ENCODE measurements at regions not wholly inside any gene's neighbourhood (a gene's known extent, or its start where the extent isn't known, plus 50 kb on each side); places are given as distances from the start of the nearest gene placed in this dataset.
"Not testable (repeated sequence)": the region's sequence is repeated elsewhere in the genome, so short reads cannot be mapped to it uniquely, and the experiment has no call there.

DNA sequence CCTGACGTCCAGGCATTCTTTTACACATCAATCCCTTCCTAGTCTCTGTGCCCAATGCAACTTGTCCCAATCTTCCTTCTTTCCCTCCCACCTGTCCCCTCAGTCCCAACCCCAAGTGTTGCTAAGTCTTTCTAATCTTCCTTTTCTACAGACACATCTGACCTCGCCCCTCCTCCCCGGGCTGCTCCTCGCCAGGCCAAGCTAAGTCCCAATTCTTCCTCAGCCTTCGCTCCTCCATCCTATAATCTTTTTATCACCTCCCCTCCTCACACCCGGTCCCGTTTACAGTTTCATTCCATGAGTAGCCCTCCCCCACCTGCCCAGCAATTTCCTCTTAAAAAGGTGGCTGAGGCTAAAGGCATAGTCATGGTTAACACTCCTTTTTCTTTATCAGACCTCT, 413.3 kb upstream of the ST8SIA4 start:
- not testable (repeated sequence) for DNase-seq

DNA sequence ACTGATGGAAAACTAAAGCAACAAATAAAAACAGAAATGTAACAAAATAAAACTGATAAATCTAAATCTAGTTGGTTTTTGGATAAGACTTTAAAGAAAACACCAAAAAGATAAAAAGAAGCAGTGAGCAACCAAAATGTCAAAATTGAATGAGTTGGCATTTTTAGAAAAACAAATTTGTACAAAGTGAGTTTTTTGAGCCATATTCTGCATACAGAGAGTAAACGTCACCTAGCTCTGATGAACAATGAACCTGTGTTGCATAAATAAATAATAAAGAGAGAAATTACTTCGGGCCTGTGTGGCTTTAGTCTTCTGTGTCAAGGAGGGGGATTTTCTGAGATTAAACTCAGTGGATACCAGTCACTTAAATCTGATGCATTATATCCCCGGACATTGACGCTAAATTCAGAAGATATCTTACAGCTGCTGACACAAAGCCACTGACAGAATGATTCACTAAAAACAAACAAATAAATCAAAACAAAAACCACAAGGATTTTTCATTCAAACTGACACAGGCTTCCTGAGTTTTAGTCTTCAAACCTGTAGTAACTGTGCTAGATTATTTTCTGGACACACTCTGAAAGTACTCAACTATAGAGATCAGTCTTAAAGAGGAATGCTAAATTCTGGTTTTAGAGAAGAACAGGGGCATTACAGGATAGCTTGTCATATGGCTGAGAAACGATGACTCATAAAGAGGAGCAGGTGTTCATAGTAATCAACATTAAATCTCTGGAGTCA, 403.5 kb upstream of the ST8SIA4 start:
- no peak for DNase-seq

DNA sequence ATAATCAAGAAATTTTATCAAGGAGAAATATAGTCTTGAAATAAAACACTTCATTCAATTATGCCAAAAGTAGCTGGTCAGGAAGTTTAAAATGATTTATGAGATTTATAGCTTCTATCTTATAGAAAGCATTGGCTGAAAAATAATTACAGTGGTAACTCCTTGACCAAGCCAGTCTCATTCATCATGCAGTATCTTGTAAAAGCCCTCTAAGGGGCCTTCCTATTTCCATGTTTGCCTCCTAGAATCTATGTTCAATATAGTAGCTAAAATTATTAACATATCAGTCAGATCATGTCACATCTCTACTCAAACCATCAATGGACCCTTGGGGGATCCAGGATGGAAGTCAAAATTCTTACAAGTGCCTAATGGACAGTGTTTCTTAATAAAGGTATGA, 393.4 kb upstream of the ST8SIA4 start:
- no peak for DNase-seq

DNA sequence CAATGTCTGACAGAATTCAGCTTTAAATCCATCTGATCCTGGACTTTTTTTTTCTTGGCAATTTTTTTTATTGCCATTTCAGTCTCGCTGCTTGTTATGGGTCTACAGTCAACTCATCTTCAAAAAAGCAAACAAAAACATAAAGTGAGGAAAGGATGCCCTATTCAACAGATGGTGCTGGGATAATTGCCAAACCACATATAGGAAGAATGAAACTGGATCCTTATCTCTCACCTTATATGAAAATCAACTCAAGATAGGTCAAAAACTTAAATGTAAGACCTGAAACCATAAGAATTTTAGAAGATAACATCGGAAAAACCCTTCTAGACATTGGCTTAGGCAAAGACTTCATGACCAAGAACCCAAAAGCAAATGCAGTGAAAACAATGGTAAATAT, 389.1 kb upstream of the ST8SIA4 start:
- no peak for DNase-seq

DNA sequence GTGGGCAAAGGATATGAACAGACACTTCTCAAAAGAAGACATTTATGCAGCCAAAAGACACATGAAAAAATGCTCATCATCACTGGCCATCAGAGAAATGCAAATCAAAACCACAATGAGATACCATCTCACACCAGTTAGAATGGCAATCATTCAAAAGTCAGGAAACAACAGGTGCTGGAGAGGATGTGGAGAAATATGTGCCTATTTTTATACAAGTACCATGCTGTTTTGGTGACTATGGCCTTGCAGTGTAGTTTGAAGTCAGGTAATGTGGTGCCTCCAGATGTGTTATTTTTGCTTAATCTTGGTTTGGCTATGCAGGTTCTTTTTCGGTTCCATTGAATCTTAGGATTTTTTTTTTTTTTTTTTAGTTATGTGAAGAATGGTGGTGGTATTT, 387.7 kb upstream of the ST8SIA4 start:
- DNase-seq = not testable (repeated sequence)

DNA sequence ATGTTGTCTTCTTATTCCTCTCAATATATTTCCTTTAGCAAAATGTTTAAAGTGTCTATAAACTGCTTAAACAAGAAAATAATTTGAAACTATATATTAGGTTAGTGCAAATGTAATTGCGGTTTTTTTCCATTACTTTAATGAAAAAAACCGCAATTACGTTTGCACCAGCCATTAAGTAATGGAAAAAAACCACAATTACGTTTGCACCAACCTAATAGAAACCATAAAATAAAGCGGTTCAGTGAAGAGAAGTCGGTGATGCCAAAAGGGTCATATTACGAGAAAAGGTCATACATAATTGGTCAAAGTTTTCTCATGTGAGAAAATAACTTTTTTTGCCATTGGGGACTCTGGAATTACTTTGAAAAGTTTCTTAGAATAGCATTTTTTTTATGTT, 385.6 kb upstream of the ST8SIA4 start:
- no peak for DNase-seq

DNA sequence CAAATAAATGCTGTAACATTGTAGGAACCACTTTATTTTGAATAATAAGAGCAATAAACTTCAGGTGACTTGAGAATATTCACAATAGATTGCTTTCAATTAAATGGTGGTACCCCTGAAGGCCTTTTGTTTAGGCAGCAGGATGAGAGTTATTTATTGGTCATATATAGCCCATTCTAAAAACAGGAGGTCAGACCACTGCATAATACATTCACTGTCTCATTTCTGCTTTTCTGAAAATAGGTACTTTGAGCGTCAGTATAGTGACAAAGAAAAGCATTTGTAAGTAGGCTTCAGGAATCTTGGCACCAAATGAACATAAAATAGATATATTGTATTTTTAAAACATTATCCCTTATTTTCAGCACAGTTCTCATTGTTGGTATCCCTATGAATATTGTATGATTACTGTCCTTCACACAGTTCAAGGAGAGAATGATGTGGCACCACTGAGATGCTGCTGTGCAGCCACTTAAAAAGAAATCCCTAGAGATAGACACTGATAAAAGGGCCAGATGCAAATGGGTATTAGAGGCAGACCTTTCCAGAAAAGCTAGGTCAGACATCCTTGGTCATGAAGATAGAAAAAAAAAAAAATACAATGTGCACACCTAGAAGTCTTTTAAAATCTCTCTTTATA, 381.8 kb upstream of the ST8SIA4 start:
- no peak for DNase-seq

DNA sequence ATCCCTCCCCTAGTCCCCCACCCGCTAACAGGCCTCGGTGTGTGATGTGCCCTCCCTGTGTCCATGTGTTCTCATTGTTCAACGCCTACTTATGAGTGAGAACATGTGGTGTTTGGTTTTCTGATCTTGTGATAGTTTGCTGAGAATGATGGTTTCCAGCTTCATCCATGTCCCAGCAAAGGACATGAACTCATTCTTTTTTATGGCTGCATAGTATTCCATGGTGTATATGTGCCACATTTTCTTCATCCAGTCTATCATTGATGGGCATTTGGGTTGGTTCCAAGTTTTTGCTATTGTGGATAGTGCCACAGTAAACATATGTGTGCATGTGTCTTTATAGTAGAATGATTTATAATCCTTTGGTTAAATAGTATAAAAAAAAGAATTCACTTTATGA, 380.9 kb upstream of the ST8SIA4 start:
- DNase-seq = not testable (repeated sequence)

DNA sequence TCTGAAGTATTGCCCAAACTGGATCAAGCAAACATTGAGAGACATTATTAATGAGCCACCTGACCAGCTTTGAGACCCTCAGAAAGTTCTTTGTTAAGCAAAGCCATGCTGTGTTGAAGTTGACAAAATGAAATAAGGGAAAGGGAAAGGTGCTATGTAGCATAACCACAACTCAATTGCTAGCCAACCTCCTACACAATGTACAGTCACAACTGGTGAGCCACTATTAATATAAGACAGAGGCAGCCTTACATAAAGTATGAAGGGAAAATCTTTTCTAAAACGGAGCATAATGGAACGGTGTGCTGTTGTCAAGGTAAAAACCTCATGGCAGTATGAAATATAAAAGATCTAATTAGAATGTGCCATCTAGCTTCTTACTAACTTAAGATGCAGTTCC, 375.8 kb upstream of the ST8SIA4 start:
- no peak for DNase-seq

DNA sequence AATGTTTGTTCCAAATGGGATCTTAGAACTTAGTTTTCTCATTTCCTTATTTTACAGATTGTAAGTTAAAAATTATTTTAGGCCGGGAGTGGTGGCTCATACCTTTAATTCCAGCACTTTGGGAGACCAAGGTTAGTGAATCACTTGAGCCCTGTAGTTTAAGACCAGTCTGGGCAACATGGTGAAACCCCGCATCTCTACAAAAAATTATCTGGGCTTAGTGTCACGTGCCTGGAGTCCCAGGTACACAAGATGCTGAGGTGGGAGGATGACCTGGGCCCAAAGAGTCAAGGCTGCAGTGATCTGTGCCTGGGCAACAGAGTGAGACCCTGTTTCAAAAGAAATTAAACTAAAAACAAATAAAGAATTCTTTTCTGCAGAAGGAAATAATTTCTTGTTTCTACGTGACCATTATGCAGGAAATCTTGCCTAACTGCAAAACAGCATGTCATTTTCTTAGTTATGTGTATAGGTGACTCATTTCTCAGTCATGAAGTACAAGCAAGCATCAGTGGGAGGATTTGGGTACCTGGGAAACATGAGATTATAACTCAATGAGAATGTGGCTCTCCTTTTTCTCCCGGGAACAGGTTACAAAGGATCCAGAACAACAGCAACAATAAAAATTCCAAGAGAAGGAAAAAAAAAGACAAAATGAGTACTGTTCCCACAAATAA, 375.1 kb upstream of the ST8SIA4 start:
- DNase-seq = no peak

DNA sequence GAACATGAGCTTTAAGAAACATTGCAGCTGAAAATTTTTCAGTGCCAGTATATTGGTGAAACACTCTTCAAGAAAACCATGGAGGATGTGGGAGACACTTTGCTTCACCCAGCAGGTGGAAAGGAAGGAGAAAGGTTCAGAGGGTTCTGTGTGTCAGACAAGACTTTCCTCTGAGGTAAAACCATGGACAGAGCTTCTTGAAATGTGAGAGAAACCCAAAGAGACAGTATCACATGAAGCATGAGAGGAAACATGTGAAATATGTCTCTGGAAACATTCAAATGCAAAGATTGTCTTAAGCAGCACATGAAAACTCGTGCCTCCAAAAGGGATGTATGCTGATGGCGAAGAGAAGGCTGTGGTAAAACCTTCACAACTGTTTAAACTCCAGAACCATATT, 368.9 kb upstream of the ST8SIA4 start:
- no peak for DNase-seq

DNA sequence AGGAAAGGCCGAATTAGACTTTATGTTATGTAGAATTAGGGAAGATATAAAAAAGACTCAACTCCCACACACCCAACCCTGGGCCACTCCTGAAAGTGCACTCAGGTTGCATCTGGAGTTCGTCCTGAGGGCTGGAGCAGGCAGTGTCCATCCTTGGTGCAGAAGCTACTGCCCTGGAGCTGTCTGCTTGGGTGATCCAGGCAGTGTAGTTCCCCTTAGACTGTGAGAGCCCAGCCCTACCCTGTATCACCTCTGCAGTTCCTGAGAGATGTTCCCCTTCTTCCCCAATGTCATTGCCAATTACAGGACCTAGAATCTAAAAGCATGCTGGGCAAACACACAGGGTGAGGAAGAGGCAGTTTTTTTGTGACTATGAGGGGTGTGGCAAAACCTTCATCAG, 368.3 kb upstream of the ST8SIA4 start:
- no peak for DNase-seq

DNA sequence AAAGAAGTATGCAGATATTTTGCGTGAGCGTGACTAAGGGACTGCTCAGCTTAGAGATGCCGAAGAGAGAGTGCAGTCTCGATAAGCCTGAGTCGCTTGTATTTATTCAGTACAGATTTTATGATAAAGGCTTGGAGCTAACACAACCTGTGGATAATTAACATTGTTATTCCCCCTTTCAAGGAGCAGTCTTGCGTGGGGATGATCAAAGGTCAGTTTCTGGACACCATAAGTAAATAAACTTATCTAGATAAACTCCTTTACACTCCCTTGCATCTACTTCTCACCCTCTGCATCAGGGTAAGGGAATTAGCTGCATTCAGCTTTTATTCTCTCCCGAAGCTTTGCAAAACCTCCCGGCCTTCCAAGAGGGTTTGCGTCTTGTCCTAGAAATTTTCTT, 357.8 kb upstream of the ST8SIA4 start:
- no peak for DNase-seq

DNA sequence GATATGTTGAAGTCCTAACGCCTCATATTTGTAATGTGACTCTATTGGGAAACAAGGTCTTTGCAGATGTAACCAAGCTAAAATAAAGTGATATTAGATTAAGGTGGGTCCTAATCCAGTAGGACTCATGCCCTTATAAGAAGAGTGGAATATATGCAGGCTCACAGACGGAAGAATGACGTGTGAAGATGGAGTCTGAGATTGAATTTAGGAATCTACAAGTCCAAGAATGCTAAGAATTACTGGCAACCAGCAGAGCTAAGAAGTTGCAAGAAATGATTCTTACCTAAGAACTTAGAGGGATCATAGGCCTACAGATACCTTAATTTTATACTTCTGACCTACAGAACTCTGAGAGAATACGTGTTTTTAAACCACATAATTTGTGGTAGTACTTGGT, 350.0 kb upstream of the ST8SIA4 start:
- no peak for DNase-seq

DNA sequence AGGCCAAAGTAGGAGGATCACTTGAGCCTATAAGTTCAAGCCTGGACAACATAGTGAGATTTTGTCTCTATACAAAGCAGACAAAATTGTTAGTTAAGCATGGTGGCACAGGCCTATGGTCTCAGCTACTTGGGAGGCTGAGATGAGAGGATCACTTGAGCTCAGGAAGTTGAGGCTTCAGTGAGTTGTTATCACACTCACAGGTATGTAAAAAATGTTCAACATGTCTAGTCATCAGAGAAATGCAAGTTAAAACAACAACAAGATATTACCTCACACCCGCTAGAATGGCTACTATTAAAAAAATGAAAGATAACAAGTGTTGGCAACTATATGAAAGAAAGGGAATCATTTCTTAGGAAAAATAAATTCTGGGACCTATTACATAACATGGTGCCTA, 341.5 kb upstream of the ST8SIA4 start:
- no peak for DNase-seq

DNA sequence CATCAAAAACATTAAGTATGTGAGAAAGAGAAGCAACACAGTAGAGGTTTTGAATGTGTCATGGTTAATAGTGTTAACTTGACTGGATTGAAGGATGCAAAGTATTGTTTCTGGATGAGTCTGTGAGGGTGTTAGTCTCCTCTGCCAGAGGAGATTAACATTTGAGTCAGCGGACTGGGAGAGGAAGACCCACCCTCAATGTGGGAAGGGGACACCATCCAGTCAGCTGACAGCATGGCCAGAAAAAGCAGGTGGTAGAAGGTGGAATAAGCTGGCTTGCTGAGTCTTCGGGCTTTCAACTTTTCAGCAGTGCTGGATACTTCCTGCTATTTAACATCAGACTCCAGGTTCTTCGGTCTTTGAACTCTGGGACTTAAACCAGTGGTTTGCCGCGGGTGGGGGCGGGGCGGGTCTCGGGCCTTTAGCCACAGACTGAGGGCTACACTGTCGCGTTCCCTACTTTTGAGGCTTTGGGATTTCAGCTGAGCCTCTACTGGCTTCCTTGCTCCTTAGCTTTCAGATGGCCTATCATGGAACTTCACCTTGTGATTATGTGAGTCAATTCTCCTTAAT, 309.9 kb upstream of the ST8SIA4 start:
- no peak for DNase-seq

DNA sequence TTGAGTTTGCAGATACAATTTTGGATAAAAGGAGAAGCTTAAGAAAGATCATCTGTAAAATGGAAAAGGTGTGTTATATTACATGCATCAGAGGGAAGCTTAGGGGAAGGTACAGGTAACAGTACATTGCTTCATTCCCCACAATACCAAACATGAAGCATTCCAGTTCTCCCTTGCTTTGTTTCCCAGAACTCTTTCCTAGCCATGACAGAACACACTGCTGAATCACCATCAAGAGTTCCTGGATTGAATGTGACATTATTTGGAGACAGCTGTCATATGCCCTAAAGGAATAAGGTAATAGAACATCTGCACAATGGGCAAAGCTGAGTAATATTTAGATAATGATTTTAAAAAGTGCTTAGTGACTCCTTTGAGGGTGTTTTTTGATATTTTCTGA, 303.5 kb upstream of the ST8SIA4 start:
- DNase-seq = no peak

DNA sequence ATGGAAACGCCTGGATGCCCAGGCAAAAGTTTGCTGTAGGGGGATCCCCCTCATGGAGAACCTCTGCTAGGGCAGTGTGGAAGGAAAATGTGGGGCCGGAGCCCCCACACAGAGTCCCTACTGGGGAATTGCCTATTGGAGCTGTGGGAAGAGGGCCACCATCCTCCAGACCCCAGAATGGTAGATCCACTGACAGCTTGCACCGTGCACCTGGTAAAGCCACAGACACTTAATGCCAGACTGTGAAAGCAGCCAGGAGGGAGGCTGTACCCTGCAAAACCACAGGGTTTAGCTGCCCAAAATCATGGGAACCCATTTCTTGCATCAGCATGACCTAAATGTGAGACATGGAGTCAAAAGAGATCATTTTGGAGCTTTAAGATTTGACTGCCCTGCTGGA, 302.0 kb upstream of the ST8SIA4 start:
- not testable (repeated sequence) for DNase-seq

DNA sequence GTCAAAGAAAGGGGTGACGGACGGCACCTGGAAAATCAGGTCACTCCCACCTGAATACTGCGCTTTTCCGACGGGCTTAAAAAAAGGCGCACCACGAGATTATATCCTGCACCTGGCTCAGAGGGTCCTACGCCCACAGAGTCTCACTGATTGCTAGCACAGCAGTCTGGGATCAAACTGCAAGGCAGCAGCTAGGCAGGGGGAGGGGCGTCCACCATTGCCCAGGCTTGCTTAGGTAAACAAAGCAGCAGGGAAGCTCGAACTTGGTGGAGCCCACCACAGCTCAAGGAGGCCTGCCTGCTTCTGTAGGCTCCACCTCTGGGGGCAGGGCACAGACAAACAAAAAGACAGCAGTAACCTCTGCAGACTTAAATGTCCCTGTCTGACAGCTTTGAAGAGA, 277.3 kb upstream of the ST8SIA4 start:
- DNase-seq = not testable (repeated sequence)

DNA sequence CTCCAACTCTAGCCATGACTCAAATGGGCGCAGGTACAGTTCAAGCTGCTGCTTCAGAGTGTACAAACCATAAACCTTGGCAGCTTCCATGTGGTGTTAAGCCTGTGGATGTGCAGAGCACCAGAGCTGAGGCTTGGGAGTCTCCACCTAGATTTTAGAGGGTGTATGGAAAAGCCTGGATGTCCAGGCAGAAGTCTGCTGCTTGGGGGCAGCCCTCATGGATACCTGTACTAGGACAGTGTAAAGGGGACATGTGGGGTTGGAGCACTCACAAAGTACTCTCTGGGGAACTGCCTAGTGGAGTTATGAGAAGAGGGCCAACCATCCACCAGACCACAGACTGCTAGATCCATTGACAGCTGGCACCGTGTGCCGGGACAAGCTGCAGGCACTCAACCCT, 273.5 kb upstream of the ST8SIA4 start:
- DNase-seq = no peak

DNA sequence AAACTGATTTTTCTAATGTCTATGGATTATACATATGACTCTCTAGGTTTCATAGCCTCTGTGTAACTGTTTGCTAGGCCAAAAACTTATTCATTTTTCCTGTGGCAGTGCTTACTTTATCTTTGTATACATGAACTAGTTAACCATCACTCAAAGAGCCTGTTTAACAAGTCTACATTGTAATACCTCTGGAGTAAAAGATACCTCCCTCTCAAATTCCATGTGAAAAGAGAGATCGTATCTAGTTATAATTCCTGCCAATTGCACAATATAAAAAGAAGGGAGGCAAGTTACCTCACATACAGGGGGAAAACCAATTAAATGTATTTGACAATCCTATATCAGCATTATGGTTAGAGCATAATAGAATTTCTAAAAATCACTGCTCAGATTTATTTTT, 271.9 kb upstream of the ST8SIA4 start:
- no peak for DNase-seq

DNA sequence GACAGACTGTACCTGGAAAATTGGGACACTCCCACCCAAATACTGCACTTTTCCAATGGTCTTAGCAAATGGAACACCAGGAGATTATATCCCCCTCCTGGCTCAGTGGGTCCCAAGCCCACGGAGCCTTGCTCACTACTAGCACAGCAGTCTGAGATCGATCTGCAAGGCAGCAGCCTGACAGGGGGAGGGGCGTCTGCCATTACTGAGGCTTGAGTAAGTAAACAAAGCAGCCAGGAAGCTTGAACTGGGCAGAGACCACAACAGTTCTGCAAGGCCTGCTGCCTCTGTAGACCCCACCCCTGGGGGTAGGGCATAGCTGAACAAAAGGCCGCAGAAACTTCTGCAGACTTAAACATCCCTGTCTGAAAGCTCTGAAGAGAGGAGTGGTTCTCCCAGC, 260.0 kb upstream of the ST8SIA4 start:
- no peak for DNase-seq

DNA sequence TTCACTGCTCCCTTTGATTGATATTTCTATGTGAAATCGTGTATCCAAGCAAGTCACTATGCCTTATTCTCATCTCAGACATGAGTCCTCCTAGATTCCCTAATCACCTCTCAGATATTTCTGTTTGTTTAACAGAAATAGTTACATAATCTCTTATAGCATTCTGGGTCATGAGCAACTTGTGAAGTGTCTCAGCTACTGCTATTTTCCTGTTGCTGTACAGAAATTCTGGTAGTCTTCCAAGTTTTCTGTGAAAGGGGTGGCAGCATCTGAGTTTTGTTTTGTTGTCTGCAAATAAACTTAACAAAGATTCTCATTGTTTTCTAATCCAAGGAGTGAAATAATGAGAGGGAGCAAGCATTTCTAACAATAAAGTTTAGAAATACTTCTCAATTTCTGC, 256.9 kb upstream of the ST8SIA4 start:
- DNase-seq = no peak

DNA sequence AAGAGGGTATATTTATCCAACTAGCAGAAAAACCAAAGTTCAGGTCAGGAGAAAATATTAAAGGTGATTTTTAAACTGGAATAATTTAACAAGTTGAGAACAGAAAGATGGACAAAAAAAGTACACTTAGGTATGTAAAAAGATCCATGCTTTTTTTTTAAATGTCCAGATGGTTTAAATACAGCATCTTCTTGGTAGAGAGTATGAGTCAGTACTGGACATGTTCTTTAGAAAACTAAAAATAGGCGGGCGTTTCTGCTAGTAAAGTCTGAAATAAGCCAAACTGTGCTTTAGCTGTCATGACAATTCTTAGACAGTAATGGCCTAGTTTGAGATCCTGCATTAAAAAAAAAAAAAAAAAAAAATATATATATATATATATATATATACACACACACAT, 255.9 kb upstream of the ST8SIA4 start:
- DNase-seq = no peak
